ENCODE measurements at regions not wholly inside any gene's neighbourhood (a gene's known extent, or its start where the extent isn't known, plus 50 kb on each side); places are given as distances from the start of the nearest gene placed in this dataset.
"Not testable (repeated sequence)": the region's sequence is repeated elsewhere in the genome, so short reads cannot be mapped to it uniquely, and the experiment has no call there.

DNA sequence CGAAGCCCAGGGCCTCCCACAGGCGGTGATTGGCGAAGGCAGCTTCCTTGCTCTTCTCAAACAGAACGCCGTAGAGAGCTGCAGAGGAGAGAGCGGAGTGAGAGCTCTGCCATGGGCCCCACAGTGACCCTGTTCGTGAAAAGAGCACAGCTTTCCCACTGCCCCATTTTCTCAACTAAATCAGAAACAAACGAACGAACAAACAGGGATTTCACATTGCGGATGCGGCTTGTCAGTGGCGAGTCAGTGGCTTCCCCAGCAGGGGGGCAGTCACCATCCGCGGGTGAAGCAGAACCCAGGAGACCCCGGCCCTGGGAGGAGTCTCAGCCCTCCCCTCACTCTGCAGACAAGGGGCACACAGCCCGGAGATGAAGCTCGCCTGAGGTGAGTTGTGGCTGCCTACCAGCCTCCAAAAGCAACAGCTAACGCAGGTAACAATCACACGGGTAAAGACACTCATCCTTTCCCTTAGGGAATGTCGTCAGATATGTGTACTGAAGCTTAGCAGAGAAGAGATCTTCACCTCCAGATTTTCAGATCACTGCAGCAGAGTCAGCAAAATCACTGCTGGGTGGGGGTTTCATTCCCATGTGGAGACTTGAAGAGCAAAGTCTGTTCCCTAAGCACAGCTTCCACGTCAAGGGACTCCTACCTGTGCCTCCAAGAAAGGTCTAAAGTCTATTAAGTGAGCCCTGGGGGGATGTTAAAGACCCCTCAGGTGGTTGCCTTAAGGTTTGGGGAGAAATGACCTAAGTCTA lies 51.2 kb upstream of the GPR31 start:
- DNase-seq, result no peak

DNA sequence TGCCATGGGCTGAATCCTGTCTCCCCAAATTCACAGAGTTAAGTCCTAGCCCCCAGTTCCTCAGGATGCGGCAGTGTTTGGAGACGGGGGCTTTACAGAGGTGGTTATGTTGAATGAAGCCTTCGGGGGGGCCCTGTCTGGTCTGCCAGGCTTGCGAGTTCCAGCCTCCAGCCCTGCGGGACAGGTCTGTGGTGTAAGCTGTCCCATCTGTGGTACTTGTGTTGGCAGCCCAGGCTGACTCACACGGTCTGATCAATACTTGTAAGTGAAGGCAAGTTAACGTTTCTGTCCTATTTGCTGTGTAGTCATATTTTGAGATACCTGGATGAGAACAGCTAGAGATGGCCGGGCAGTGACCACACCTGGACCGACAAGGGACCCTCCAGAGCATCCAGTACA lies 51.8 kb upstream of the GPR31 start:
- no peak for DNase-seq

DNA sequence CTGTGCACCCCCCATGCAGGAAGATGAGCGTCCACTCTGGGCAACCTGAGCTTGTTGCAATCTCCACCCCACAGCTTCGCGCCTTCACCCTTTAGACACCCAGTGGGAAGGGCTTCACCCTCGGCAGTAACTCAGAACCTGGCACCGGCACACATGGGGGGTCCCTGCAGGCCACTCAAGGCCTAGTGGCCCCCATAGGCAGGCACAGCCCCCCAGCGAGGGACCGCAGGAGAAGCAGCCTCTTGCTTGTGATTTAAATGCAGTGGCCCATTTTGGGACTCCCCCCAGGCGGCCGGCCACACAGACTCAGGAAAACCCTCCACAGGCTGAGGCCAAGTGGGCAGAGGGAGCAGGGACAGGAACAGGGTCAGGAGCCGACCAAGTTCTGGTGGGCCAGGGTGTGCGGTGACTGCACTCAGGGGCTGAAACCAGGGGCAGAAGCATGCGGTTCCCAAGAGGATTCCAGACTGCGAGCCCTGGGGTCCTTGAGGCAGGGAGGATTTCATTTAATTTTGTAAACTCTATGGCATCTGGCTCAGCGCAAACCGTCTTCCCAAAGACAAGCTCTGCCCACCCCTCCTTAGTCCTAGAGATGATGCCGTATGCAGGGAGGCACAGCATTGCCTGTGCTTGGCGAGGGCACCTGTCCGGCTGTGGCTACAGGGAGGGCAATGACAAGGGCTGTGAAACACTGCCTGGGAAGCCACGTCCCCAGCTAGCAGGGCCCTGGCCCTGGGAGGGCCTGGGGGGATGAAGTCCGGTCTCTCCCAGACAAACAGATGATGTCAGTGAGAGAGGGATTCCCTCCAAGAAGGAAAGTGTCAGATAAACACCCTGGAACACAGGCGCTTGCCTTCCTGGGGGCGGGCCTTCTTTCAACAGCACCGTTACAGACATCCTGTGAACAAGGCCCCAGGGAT lies 52.9 kb upstream of the GPR31 start:
- no peak for DNase-seq

DNA sequence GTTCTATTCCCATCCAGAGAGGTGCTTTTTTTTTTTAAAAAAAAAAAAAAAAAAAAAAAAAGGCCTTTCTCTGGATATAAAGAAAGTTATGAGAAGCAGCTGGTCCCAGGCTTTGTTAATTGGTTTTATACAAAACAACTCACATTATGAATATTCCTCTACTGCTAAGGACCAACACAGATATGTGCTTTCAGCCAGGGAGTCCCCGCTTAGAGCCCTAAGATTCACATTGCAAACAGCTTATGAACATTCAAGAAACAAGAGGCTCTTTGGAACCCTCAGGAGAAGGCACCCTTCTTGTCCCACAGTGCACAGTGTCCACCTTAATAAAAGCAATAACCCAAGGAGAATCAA lies 53.5 kb upstream of the GPR31 start:
- DNase-seq, result no peak

DNA sequence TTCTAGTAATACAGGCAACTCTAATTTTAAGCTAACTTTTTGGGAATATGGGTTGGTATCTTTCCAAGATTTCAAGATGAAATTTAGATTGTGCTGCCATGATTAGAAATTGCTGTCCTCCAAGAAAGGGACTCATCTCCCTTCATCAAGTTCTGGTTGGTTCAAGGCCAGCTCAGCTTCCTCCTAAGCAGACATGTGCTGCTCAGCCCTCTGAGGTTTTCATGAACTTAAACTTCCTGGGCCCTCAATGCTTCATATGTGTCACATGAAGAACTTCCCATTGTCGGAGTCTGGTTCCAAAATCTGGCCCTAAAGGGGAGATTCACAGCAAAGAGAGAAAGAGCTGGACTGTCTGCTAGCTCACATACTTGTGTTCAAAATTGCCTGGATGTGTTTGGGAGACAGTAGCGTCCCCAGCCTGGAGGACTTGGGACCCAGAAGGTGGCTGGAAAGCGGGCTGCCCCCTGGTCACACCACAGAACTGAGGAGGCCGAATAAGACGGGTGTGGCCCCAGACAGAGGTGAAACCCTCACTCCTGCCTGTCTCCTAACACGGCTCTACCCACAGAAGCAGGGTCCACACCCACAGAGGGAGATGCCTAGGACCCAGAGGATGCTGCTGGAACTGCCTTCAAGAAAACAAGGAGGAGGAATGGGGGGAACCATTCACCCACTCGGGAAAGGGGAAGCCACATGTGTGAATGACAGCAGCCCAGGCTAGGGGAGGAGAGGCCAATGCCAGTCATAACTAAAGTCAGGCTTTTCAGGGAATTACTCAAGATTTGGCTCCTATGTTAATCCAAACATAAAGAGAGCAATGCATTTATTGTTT lies 54.3 kb upstream of the GPR31 start:
- no peak for DNase-seq

DNA sequence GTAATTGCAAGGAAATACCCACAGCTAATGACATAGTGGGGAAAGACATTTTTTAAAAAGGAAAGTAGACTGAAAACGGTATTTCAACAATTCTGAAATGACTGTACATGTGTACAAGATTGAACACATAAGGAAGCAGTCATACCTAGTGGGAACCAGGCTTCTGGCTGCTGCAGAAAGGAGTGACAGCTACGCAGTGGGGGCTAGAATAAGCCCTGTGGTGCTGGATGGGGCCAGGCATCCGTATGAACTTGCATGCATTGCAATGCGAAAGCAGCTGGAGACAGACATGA lies 54.9 kb upstream of the GPR31 start:
- DNase-seq, result no peak

DNA sequence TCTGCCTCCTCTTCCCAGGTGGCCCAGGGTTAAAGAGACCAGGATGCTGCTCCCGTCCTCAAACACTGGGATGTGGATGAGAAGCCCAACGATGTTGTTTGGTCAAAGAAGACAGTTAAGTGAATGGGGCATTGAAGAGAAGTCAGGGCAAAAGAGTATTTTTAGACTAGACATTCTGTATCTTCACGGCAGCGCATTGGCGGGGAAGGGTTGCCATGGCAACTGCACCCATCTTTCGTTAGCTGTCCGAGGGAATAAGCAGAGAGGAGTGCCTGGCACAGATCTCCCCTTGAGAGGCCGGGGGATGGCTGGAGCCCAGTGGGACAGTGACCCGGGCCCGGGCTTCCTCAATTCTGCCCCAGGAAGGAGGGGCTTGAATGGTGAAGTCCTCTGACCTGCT lies 56.4 kb upstream of the GPR31 start:
- no peak for DNase-seq

DNA sequence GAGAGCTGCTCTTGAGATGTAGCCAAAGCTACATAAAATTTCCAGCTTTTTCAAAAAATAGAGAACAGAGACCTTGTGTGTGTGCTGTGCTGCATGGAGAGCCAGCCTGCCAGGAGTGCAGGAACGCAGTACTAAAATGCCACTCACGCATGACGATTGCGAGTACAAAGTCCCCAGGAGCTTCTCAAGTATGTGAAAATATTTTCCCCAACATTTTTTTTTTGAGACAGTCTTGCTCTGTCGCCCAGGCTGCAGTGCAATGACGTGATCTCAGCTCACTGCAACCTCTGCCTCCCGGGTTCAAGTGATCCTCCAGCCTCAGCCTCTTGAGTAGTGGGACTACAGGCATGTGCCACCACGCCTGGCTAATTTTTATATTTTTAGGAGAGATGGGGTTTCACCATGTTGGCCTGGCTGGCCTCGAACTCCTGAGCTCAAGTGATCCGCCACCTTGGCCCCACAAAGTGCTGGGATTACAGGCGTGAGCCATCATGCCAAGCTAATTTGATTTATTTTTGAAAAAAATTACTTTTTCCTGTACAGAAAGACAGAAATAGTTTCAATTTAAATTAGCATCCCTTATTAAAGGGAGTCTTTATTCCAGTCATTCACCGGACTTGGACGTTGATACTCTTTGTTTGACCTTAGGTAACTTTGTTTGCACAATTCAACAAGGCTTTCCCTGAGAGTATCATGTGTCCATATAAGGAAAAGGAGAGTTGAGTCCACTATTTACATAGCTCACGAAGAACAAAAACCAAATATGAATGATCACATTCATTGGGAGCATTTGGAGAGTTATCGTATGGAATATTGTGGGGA lies 57.9 kb upstream of the GPR31 start:
- DNase-seq, result not testable (repeated sequence)

DNA sequence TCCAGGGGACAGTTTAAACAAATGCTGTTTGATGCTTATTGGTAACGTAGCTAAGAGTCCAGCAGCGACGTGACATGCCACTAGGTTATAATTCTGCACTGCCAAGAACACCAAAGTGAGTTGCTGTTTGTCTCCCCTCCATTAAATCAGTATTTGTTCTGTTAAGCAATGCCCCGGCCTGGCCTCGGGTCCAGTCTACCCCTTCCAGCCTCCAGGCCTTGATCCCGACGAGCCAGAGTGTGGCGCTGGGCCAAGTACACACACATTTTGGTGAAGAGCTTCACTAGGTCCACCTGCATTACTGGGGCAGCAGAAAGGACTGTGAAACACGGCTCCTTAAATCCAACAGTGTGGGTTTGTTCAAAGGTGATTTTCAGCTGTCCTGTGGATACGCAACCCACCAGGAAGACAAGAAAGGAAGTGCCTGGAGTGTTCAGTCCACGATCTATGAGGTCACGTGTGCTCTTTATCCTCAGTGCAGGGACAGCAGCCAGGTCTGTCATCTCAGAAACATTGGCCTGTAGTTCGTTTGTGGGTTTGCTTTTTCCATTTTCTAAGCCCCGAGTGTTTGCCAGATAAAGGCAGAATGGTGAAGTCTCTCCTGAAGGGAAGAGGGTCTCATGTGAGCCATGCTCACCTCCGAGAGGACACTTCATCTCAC lies 58.7 kb upstream of the GPR31 start:
- DNase-seq, result not testable (repeated sequence)

DNA sequence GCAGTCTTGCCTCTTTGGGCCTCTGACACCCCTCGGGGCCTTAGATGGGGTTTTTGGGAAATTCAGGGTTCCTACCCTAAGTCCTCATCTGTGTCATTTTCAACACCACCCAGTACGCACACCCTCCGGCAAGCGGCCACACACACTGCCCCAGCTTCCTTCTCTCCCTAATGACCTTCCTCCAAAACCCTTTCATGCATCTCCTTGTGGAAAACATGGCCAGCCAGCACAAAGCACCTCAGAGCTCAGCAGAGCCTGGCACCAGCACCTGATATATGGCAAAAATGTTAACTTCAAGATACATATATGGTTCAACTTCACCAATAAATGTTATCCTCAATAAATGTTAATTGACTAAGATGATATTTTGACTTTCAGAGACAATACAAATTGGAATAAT lies 59.3 kb upstream of the GPR31 start:
- not testable (repeated sequence) for DNase-seq

DNA sequence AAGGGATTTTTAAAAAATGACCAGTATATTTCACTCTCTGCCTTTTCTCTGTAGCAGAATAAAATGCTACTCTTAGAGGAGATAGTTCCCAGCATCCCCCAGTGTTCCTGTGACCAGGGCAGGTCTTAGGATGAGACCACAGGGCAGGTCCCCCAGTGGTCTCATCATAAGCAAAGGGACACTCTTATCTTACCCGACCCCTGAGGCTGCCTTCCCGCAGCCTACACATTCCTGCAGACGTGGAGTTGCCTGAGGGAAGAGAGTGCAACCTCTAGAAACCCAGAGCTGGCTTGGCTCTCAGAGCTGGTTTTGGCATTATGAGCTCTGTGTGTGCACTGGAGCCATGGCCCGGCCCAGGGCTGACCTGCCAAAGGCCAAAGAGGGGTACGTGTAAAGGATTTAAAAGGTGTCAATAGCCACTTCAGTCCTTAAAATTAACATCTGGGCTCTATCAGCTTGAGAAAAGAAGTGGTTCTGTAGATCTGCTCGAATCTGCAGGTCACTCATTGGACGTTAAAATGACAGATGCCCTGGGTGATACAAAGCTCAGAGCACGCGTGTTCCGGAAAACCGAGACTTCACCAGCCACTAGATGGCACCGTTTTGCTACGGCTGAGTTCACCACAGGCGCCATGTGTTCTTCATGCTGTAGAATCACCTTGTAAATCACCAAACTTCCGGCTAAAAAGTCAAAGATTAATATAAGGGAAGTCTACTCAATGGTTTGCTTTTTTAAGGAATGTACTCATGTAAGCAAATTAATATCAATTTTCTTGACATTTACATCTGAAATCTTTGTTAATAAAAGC lies 60.4 kb upstream of the GPR31 start:
- DNase-seq, result peak; percentile 7 to 21

DNA sequence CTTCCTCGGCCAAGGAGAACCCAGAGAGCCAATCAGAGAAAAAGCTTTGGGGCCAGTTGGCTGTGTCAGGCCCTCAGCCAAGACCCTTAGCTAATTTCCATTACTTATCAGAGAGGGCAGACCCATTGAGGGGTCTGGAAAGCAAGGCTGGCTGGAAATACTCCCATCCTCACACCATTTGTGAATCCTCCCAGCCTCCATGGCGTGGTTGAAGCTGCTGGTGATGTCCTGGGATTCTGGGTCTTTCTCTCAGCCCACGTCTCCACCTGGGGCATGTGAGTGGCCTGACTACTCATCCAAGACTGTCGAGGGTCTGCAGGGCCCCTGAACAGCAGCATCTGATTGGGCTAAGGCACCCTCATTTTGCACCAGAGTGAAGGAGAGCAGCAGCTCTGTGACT lies 61.3 kb upstream of the GPR31 start:
- not testable (repeated sequence) for DNase-seq

DNA sequence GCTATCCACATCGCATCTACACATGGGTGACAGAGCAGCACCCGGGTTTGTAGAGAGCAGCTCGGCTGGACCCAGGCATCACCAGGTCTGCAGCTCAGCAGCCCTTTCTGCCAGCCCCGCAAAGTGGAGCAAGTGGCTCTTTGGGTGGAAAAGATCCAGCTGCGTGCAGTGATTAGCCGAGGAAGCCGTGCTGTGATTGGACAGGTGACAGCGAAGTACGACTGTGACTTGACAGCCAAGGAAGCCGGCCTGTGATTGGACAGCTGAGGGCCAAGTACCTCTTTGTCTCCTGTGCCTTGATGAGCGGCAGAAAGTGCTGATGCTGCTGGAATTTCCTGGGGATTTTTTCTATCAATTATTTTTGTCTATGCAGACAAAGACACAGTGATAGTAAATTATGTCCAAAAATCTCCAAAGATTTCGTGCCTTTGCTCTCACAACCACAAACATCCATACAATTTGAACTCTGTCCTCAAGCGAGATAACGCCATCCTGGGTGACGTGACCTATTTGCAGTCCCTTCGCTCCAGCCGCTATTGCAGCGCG lies 62.3 kb upstream of the GPR31 start:
- no peak for DNase-seq

DNA sequence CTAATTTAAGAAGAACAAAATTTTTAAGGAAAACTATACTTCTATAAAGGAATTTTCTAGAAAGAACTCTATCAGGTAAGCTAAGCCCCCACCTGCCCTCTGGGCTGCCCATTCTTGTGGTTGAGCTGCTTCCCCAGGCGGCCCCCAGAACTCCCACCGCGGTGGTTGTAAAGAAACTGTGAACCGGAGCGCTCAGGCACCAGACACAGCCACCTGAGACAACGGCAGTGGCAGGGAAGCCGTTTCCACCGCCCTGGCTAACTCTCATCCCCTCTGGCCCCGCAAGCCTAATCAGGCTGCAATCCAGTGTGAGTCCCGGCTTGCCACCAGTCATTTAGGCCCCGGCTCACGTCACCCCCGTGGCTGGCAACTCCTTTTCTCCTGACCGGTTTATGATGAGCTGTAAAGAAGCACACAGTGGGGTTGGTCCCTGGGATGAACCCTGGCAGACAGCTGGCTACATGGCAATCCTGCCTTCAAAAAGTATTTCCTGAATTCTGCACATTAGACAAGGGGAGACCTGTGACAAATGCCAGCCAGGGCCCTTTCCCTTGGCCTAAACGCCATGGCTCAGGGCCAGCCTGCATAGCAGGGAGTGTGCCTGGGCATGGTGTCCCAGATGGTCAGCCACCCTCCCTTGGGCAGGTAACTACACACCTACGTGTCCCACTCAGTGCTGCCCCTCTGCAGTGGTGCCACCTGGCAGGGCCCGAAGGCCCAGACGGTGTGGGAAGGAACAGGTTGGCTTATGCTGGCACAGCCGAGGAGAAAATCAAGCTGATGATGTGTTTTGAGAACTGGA lies 63.8 kb upstream of the GPR31 start:
- no peak for DNase-seq

DNA sequence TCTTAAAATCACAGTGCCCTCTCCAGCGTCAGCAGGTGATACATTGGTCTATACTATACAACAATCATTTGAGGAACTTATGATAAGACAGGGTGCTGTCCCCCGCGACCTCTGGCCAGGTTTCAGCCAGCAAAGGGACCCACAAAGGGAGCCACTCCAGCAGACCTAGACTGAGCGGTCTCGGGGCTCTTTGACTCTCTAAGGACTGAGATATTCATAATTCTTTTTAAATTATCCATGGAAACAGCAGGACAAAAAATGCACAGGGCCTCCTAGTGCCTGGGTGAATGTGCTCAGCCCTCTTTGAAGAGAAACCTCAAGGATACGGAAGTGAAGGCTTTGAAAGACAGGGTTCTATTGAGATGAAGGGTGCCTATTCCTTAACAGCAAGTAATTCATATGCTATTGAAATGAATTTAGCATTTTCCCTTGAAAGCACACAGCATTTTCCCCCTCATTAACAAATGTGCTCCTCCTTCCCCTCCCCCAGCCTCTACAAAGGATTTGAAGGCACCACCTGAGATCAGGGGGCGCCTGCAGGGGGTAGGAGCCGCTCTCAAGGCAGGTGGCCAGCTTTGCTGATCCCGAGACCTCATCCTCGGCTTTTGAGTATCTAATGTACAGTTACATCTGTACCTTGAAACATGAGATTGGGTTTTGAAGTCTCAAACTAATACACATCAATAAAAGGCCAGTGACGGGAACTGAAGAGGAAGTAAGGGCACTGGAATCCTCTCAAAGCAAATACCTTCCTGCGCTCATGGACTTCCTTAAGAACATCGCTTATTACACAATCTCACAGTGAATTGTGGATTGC lies 65.3 kb upstream of the UNC93A start:
- not testable (repeated sequence) for DNase-seq

DNA sequence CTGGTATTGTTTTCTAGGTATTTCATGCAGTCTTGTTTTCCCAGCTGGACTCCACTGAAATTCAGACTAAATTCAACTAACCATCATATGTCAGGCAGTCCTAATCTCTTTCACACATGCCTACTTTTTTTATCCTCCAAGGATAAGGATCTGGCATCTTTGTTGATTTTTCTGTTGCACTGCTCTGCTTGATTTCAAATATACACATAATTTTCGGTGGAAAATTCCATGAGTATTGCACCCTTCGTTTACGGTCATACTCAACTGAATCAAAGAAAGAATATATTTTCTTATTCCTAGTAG lies 64.8 kb upstream of the UNC93A start:
- DNase-seq, result no peak

DNA sequence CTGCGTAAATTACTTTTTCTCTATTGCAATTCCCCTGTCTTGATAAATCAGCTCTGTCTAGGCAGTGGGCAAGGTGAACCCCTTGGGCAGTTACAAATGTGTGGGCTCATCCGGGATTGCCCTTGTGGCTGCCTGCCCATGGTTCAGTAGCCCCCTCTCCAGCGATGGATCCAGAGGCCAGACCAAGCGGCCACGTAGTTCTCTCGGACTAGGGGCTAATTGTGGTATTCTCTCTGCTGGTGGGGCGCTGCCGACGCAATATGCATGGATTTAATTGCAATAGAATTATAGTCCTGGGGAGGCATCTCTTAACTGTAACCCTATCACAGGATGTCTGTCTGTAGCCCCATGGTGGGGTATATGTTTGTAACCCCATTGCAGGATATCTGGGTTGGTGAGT lies 64.3 kb upstream of the UNC93A start:
- DNase-seq, result no peak

DNA sequence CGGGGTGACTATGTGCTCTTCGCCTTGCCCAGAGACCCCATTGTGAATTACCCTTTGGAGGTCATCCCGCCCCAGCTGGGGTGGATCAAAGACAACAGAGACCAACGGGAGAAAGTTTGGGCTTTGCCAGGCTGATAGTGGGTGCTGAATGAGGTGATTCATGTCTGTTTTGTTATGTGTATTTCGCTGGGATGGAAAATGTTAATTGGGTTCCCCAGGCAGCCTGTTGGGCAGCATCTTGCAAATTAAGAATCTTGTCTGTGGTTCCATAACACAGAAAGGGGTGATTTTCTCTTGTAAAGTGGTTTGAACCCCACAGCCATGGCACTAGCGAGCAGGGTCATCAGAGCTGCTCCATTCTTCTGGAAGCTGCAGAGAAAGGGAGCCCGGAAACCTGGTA lies 63.1 kb upstream of the UNC93A start:
- no peak for DNase-seq

DNA sequence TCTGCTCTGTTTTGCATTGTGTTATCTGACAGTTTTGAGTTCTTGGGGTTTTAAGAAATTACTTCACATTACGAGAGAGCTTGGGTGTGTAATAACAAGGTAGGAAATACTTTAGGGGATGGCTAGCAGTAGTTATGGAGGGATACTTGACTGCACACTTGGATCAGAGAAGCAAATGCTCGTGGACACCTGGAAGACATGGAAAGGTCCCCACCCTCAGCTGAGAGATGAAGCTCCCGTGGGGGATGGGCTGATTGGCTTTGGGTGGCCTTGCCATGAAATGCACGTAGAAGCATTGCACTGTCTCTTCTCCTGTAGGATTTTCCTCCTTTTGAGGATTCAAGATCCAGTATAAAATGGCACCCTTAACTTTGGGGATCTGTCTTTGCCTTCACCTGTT lies 61.5 kb upstream of the UNC93A start:
- DNase-seq, result no peak
